ENCODE measurements at regions not wholly inside any gene's neighbourhood (a gene's known extent, or its start where the extent isn't known, plus 50 kb on each side); places are given as distances from the start of the nearest gene placed in this dataset.

- Histone ChIP-seq H3K9ac (ENCODE audit: control insufficient read depth, extremely low read depth, insufficient read depth, low read length) (no peak overlapping the region), H3K27me3 (ENCODE audit: control insufficient read depth, extremely low read depth, insufficient read depth, low read length) (no peaks in the 10 kb centered on the region), H3K36me3 (ENCODE audit: control insufficient read depth in 2 of 2, extremely low read depth in 1 of 2, insufficient read depth in 2 of 2, low read length in 2 of 2) (no peaks in the 10 kb centered on the region), H3K4me2 (ENCODE audit: control insufficient read depth, extremely low read depth, insufficient read depth, low read depth, low read length) (no peak overlapping the region), H3K27ac (ENCODE audit: control insufficient read depth, insufficient read depth, low read length) (peak overlapping the region; percentile 10), H3K9me1 (ENCODE audit: control insufficient read depth, extremely low read depth, insufficient read depth, low read length) (no peaks in the 10 kb centered on the region), H2AFZ (ENCODE audit: control insufficient read depth, low read length) (no peak overlapping the region), H3K4me1 (ENCODE audit: control insufficient read depth, extremely low read depth, insufficient read depth, low read length) (peaks cover 9% of the 10 kb centered on the region), H3K79me2 (ENCODE audit: control insufficient read depth, insufficient read depth, low read length) (no peaks in the 10 kb centered on the region), H3K9me3 (ENCODE audit: control insufficient read depth, low read depth, low read length) (no peaks in the 10 kb centered on the region), H4K20me1 (ENCODE audit: control insufficient read depth, extremely low read depth, insufficient read depth, low read length) (no peaks in the 10 kb centered on the region), H3K4me3 (ENCODE audit: control insufficient read depth in 2 of 3, extremely low read depth in 1 of 3, insufficient read depth in 2 of 3, low read depth in 1 of 3, low read length in 3 of 3) (no peak overlapping the region)
- DNase-seq (ENCODE audit: low read depth, low spot score) (peak; percentile 49), FAIRE-seq (peak; percentile 100)
- dilution Hi-C loops (cut with MboI; ENCODE audit: extremely low pct_ligation_motif_present, low sequenced_read_pairs), result no loop called here
- TF ChIP-seq CTCF (optimal IDR thresholded peaks at IDR 0.05 in 1 of 3, IDR thresholded peaks at IDR 0.05 in 1 of 3, conservative IDR thresholded peaks at IDR 0.05 in 1 of 3; ENCODE audit: extremely low read depth in 1 of 3, insufficient read depth in 2 of 3, low read length in 3 of 3) (no peak), EZH2 (IDR thresholded peaks at IDR 0.05; ENCODE audit: low read length) (no peak)
Measured at GRCh38 chr20:6501061-6501460, 266.4 kb upstream of the BMP2 start.

GRCh38 chr20:6499566-6499965 lies 267.9 kb upstream of the BMP2 start:
- dilution Hi-C loops (cut with MboI; ENCODE audit: extremely low pct_ligation_motif_present, low sequenced_read_pairs), result no loop called here
- H4K20me1 ChIP-seq (ENCODE audit: control insufficient read depth, extremely low read depth, insufficient read depth, low read length), result no peaks in the 10 kb centered on the region
- no peak overlapping the region for H2AFZ ChIP-seq (ENCODE audit: control insufficient read depth, low read length)
- no peaks in the 10 kb centered on the region for H3K9me3 ChIP-seq (ENCODE audit: control insufficient read depth, low read depth, low read length)
- H3K36me3 ChIP-seq (ENCODE audit: control insufficient read depth in 2 of 2, extremely low read depth in 1 of 2, insufficient read depth in 2 of 2, low read length in 2 of 2), result no peaks in the 10 kb centered on the region
- no peaks in the 10 kb centered on the region for H3K27me3 ChIP-seq (ENCODE audit: control insufficient read depth, extremely low read depth, insufficient read depth, low read length)
- no peak for FAIRE-seq
- no peaks in the 10 kb centered on the region for H3K79me2 ChIP-seq (ENCODE audit: control insufficient read depth, insufficient read depth, low read length)
- no peaks in the 10 kb centered on the region for H3K9me1 ChIP-seq (ENCODE audit: control insufficient read depth, extremely low read depth, insufficient read depth, low read length)
- H3K27ac ChIP-seq (ENCODE audit: control insufficient read depth, insufficient read depth, low read length), result no peak overlapping the region
- no peak for DNase-seq (ENCODE audit: low read depth, low spot score)
- TF ChIP-seq EZH2 (IDR thresholded peaks at IDR 0.05; ENCODE audit: low read length), result no peak
- no peak for TF ChIP-seq CTCF (optimal IDR thresholded peaks at IDR 0.05 in 1 of 3, IDR thresholded peaks at IDR 0.05 in 1 of 3, conservative IDR thresholded peaks at IDR 0.05 in 1 of 3; ENCODE audit: extremely low read depth in 1 of 3, insufficient read depth in 2 of 3, low read length in 3 of 3)
- H3K4me3 ChIP-seq (ENCODE audit: control insufficient read depth in 2 of 3, extremely low read depth in 1 of 3, insufficient read depth in 2 of 3, low read depth in 1 of 3, low read length in 3 of 3), result no peak overlapping the region
- no peak overlapping the region for H3K4me2 ChIP-seq (ENCODE audit: control insufficient read depth, extremely low read depth, insufficient read depth, low read depth, low read length)
- H3K4me1 ChIP-seq (ENCODE audit: control insufficient read depth, extremely low read depth, insufficient read depth, low read length), result peaks cover 9% of the 10 kb centered on the region
- no peak overlapping the region for H3K9ac ChIP-seq (ENCODE audit: control insufficient read depth, extremely low read depth, insufficient read depth, low read length)

All from keratinocyte (primary cell).